ENCODE measurements at regions not wholly inside any gene's neighbourhood (a gene's known extent, or its start where the extent isn't known, plus 50 kb on each side); places are given as distances from the start of the nearest gene placed in this dataset.
A peak's percentile ranks its signal among the peaks of the same experiment; 100 is the strongest.

- H3K23ac ChIP-seq (ENCODE audit: low read length in 2 of 2): no peak overlapping the region
- no peak overlapping the region for H2BK12ac ChIP-seq (ENCODE audit: low read length in 2 of 2)
- H2AK5ac ChIP-seq (ENCODE audit: low read length, severe bottlenecking): no peak overlapping the region
- H2AFZ ChIP-seq (ENCODE audit: low read depth, low read length): no peak overlapping the region
- H2BK15ac ChIP-seq (ENCODE audit: low read depth, poor library complexity, severe bottlenecking): no peak overlapping the region
- WGBS: 76% methylated on average over 2 of the region's 2 CpGs
- H3K4ac ChIP-seq (ENCODE audit: low read depth in 1 of 2, low read length in 2 of 2): no peak overlapping the region
- H3K4me3 ChIP-seq (ENCODE audit: insufficient read depth in 1 of 2, low read depth in 1 of 2, low read length in 2 of 2): no peak overlapping the region
- peaks cover 8% of the 10 kb centered on the region for H3K4me1 ChIP-seq (ENCODE audit: control insufficient read depth, insufficient read depth, low read depth, low read length)
- H3K18ac ChIP-seq (ENCODE audit: low read depth in 1 of 2, low read length in 2 of 2): no peak overlapping the region
- peaks cover 0 to 42% of the 10 kb centered on the region in 2 experiments for H3K27me3 ChIP-seq (ENCODE audit: control insufficient read depth in 1 of 2, insufficient read depth in 1 of 2, low read length in 2 of 2)
- no peaks in the 10 kb centered on the region for H3K79me1 ChIP-seq (replicated peaks; ENCODE audit: low read length, poor library complexity, severe bottlenecking)
- H3K27ac ChIP-seq (ENCODE audit: low read length, poor library complexity, severe bottlenecking): no peak overlapping the region
- H3K4me2 ChIP-seq (ENCODE audit: low read length, poor library complexity, severe bottlenecking): no peak overlapping the region
- H3K9me3 ChIP-seq (ENCODE audit: control insufficient read depth, low read length): no peaks in the 10 kb centered on the region
- no peak overlapping the region for H2BK5ac ChIP-seq (ENCODE audit: low read depth, low read length, poor library complexity, severe bottlenecking)
- no peak overlapping the region for H3K14ac ChIP-seq (ENCODE audit: low read length in 2 of 2)
- H3K36me3 ChIP-seq (ENCODE audit: control insufficient read depth in 1 of 2, insufficient read depth in 2 of 2, low read depth in 1 of 2, low read length in 2 of 2): no peaks in the 10 kb centered on the region
- DNase-seq: no peak
- H4K91ac ChIP-seq (ENCODE audit: low read length): no peak overlapping the region
- no peak overlapping the region for H3K9ac ChIP-seq (ENCODE audit: low read length)
- H4K8ac ChIP-seq (ENCODE audit: low read length): no peak overlapping the region
- no peak overlapping the region for H2BK120ac ChIP-seq (ENCODE audit: low read depth, low read length)
Measured at GRCh38 chr1:244235157-244235556, 184.1 kb downstream of the ZBTB18 start.

GRCh38 chr1:244236101-244236500 is 185.0 kb downstream of the ZBTB18 start:
- Histone ChIP-seq H4K91ac (ENCODE audit: low read length) (no peak overlapping the region), H3K23ac (ENCODE audit: low read length in 2 of 2) (no peak overlapping the region), H3K36me3 (ENCODE audit: control insufficient read depth in 1 of 2, insufficient read depth in 2 of 2, low read depth in 1 of 2, low read length in 2 of 2) (no peaks in the 10 kb centered on the region), H2AK5ac (ENCODE audit: low read length, severe bottlenecking) (no peak overlapping the region), H2BK15ac (ENCODE audit: low read depth, poor library complexity, severe bottlenecking) (no peak overlapping the region), H3K27ac (ENCODE audit: low read length, poor library complexity, severe bottlenecking) (no peak overlapping the region), H3K27me3 (ENCODE audit: control insufficient read depth in 1 of 2, insufficient read depth in 1 of 2, low read length in 2 of 2) (peaks cover 0 to 32% of the 10 kb centered on the region in 2 experiments), H2BK5ac (ENCODE audit: low read depth, low read length, poor library complexity, severe bottlenecking) (no peak overlapping the region), H3K9ac (ENCODE audit: low read length) (no peak overlapping the region), H2BK12ac (ENCODE audit: low read length in 2 of 2) (no peak overlapping the region), H4K8ac (ENCODE audit: low read length) (no peak overlapping the region), H3K4me3 (ENCODE audit: insufficient read depth in 1 of 2, low read depth in 1 of 2, low read length in 2 of 2) (no peak overlapping the region), H3K14ac (ENCODE audit: low read length in 2 of 2) (no peak overlapping the region), H3K4me1 (ENCODE audit: control insufficient read depth, insufficient read depth, low read depth, low read length) (peaks cover 8% of the 10 kb centered on the region), H3K4ac (ENCODE audit: low read depth in 1 of 2, low read length in 2 of 2) (no peak overlapping the region), H3K18ac (ENCODE audit: low read depth in 1 of 2, low read length in 2 of 2) (no peak overlapping the region), H2AFZ (ENCODE audit: low read depth, low read length) (no peak overlapping the region), H3K79me1 (replicated peaks; ENCODE audit: low read length, poor library complexity, severe bottlenecking) (no peaks in the 10 kb centered on the region), H3K9me3 (ENCODE audit: control insufficient read depth, low read length) (no peaks in the 10 kb centered on the region), H3K4me2 (ENCODE audit: low read length, poor library complexity, severe bottlenecking) (no peak overlapping the region), H2BK120ac (ENCODE audit: low read depth, low read length) (no peak overlapping the region)
- DNase-seq: peak; percentile 20
- 51% methylated on average over 6 of the region's 6 CpGs for WGBS

- Histone ChIP-seq H4K8ac (ENCODE audit: low read length) (peak overlapping the region; percentile 19), H3K23ac (ENCODE audit: low read length in 2 of 2) (no peak overlapping the region), H3K4ac (ENCODE audit: low read depth in 1 of 2, low read length in 2 of 2) (no peak overlapping the region), H3K4me3 (ENCODE audit: insufficient read depth in 1 of 2, low read depth in 1 of 2, low read length in 2 of 2) (no peak overlapping the region), H2AFZ (ENCODE audit: low read depth, low read length) (no peak overlapping the region), H2BK12ac (ENCODE audit: low read length in 2 of 2) (peak overlapping the region in 1 of 2 experiments; percentile 60), H3K18ac (ENCODE audit: low read depth in 1 of 2, low read length in 2 of 2) (no peak overlapping the region), H3K14ac (ENCODE audit: low read length in 2 of 2) (peak overlapping the region in 1 of 2 experiments; percentile 29), H2AK5ac (ENCODE audit: low read length, severe bottlenecking) (no peak overlapping the region), H3K36me3 (ENCODE audit: control insufficient read depth in 1 of 2, insufficient read depth in 2 of 2, low read depth in 1 of 2, low read length in 2 of 2) (no peaks in the 10 kb centered on the region), H3K27me3 (ENCODE audit: control insufficient read depth in 1 of 2, insufficient read depth in 1 of 2, low read length in 2 of 2) (peaks cover 0 to 26% of the 10 kb centered on the region in 2 experiments), H3K4me1 (ENCODE audit: control insufficient read depth, insufficient read depth, low read depth, low read length) (peaks cover 4% of the 10 kb centered on the region), H2BK5ac (ENCODE audit: low read depth, low read length, poor library complexity, severe bottlenecking) (no peak overlapping the region), H3K27ac (ENCODE audit: low read length, poor library complexity, severe bottlenecking) (no peak overlapping the region), H2BK15ac (ENCODE audit: low read depth, poor library complexity, severe bottlenecking) (no peak overlapping the region), H2BK120ac (ENCODE audit: low read depth, low read length) (no peak overlapping the region), H3K79me1 (replicated peaks; ENCODE audit: low read length, poor library complexity, severe bottlenecking) (no peaks in the 10 kb centered on the region), H4K91ac (ENCODE audit: low read length) (peak overlapping the region; percentile 54), H3K9ac (ENCODE audit: low read length) (no peak overlapping the region), H3K9me3 (ENCODE audit: control insufficient read depth, low read length) (no peaks in the 10 kb centered on the region), H3K4me2 (ENCODE audit: low read length, poor library complexity, severe bottlenecking) (no peak overlapping the region)
- no peak for DNase-seq
- whole genome bisulfite sequencing: 96% methylated on average over 6 of the region's 7 CpGs
Measured at GRCh38 chr1:244236721-244237120, 185.6 kb downstream of the ZBTB18 start.

- H3K4ac ChIP-seq (ENCODE audit: low read depth in 1 of 2, low read length in 2 of 2): no peak overlapping the region
- H3K9me3 ChIP-seq (ENCODE audit: control insufficient read depth, low read length): no peaks in the 10 kb centered on the region
- H4K91ac ChIP-seq (ENCODE audit: low read length): no peak overlapping the region
- H3K27me3 ChIP-seq (ENCODE audit: control insufficient read depth in 1 of 2, insufficient read depth in 1 of 2, low read length in 2 of 2): peaks cover 0 to 19% of the 10 kb centered on the region in 2 experiments
- no peak overlapping the region for H3K14ac ChIP-seq (ENCODE audit: low read length in 2 of 2)
- no peak overlapping the region for H3K4me3 ChIP-seq (ENCODE audit: insufficient read depth in 1 of 2, low read depth in 1 of 2, low read length in 2 of 2)
- no peak overlapping the region for H3K18ac ChIP-seq (ENCODE audit: low read depth in 1 of 2, low read length in 2 of 2)
- no peak overlapping the region for H3K4me2 ChIP-seq (ENCODE audit: low read length, poor library complexity, severe bottlenecking)
- peaks cover 4% of the 10 kb centered on the region for H3K4me1 ChIP-seq (ENCODE audit: control insufficient read depth, insufficient read depth, low read depth, low read length)
- H3K27ac ChIP-seq (ENCODE audit: low read length, poor library complexity, severe bottlenecking): no peak overlapping the region
- no peak overlapping the region for H2BK120ac ChIP-seq (ENCODE audit: low read depth, low read length)
- 87% methylated on average over 8 of the region's 8 CpGs for WGBS
- H3K36me3 ChIP-seq (ENCODE audit: control insufficient read depth in 1 of 2, insufficient read depth in 2 of 2, low read depth in 1 of 2, low read length in 2 of 2): no peaks in the 10 kb centered on the region
- no peak for DNase-seq
- H3K9ac ChIP-seq (ENCODE audit: low read length): no peak overlapping the region
- H2AFZ ChIP-seq (ENCODE audit: low read depth, low read length): no peak overlapping the region
- no peak overlapping the region for H2BK15ac ChIP-seq (ENCODE audit: low read depth, poor library complexity, severe bottlenecking)
- H3K23ac ChIP-seq (ENCODE audit: low read length in 2 of 2): no peak overlapping the region
- H2AK5ac ChIP-seq (ENCODE audit: low read length, severe bottlenecking): no peak overlapping the region
- H2BK12ac ChIP-seq (ENCODE audit: low read length in 2 of 2): no peak overlapping the region
- H2BK5ac ChIP-seq (ENCODE audit: low read depth, low read length, poor library complexity, severe bottlenecking): no peak overlapping the region
- H4K8ac ChIP-seq (ENCODE audit: low read length): no peak overlapping the region
- H3K79me1 ChIP-seq (replicated peaks; ENCODE audit: low read length, poor library complexity, severe bottlenecking): no peaks in the 10 kb centered on the region
Measured at GRCh38 chr1:244237445-244237844, 186.4 kb downstream of the ZBTB18 start.

Data from mesenchymal stem cell (in vitro differentiated cells and primary cell).